ENCODE measurements at regions not wholly inside any gene's neighbourhood (a gene's known extent, or its start where the extent isn't known, plus 50 kb on each side); places are given as distances from the start of the nearest gene placed in this dataset.
"Not testable (repeated sequence)": the region's sequence is repeated elsewhere in the genome, so short reads cannot be mapped to it uniquely, and the experiment has no call there.

DNA sequence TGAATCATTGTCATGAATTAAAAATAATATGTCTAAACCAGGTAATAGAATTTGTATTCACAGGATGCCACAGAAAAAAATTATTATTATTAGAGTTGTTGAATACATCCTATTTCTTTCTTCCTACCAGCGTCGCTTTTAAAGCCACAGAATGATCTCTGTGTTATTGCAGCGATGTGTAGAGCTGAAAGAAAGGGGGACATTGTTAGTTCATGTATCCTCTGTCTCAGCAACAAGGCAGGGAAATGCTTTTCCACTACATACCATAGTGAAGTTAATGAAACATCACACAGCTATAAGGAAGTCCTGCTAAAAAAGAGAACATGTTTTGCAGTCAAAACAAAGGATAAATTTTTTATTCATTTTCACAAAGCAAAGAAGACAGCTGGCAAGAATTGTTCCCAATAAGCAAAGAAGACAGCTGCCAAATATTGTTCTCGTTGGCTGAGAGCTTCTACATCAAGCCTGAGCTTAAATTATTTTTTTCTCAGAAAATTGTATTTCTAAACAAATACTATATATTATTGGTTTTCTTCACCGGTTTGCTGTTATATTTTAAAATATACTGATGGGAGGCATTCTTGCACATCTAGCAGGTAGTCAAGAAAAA is 1234.4 kb downstream of the SUCLG1 start:
- in situ Hi-C loops (cut with MboI; ENCODE audit: low pct_unique_long_range_greater_than_20kb, low sequenced_read_pairs), result no loop called here
- DNase-seq, result no peak

DNA sequence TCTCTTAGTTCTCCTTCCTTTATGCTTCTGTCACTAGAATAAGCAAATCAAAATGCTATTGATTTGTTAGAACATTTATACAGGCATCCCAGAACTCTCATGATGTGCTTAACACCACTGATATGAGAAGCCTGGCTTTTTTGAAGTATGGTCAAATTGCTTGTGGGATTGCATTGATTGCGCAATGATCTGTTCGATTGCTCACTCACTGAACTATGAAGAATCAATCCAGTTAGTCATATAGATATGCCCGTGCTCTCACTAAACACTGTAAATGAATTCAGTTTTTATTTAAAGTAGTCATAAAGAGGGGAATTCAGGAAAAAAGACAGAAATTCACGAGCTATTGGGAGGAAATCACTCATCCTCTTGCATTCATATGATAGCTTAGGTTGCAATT is 1237.8 kb downstream of the SUCLG1 start:
- no peak for DNase-seq
- in situ Hi-C loops (cut with MboI; ENCODE audit: low pct_unique_long_range_greater_than_20kb, low sequenced_read_pairs), result no loop called here

DNA sequence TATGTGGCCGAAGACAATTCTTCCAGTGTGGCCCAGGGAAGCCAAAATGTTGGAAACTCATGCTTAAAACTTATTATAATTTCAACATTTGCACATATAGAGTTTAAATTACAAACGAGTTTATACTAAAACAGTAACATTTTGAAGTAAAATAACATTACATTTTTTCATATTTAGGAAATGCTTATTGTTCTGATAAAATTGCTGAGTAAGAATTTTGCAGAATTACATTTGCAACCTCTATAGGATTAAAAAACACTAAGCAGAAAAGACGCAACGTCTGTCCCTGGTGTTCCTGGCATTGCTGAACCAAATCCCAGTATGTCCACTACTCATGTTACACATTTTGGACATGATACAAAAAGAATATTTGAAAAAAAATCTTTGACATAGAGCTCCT is 1241.2 kb downstream of the SUCLG1 start:
- no peak for DNase-seq
- in situ Hi-C loops (cut with MboI; ENCODE audit: low pct_unique_long_range_greater_than_20kb, low sequenced_read_pairs), result no loop called here

DNA sequence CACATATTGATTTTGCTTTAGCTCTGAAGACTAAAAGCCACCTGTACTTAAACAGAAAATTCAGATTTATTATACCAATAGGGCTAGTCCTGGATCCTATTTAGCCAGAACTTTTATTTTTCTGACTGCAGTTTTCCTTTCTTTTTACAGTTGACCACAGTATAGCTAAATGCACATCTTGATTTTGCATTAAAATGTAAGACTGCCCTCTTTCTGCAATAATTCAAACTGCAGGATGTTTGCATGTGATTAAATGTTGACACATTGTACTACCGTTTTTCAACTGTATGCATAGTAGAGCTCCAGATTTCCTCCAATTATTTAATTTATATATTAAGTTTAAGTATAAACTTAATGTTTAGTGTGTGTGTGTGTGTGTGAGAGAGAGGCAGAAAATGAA is 1262.9 kb downstream of the SUCLG1 start:
- DNase-seq, result peak; percentile 9
- in situ Hi-C loops (cut with MboI; ENCODE audit: low pct_unique_long_range_greater_than_20kb, low sequenced_read_pairs), result no loop called here

DNA sequence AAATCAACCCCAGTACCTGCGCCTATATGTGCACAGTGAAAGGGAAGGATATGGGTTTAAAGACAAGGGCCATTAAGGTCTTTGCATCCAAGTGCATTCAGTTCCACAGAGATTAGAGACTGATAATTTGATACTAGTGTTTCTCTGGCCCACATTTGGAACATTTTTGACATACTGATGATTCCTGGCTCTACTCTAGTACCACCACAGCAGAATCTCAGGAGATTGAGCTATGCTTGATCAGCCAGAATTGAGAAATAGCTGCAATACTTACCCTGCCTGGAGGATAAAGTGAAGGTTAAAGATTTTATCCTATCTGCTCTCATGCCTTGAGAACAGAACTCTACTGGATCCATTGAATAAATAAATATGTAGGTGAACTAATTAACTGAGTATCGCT is 1267.8 kb downstream of the SUCLG1 start:
- DNase-seq, result no peak
- in situ Hi-C loops (cut with MboI; ENCODE audit: low pct_unique_long_range_greater_than_20kb, low sequenced_read_pairs), result no loop called here

DNA sequence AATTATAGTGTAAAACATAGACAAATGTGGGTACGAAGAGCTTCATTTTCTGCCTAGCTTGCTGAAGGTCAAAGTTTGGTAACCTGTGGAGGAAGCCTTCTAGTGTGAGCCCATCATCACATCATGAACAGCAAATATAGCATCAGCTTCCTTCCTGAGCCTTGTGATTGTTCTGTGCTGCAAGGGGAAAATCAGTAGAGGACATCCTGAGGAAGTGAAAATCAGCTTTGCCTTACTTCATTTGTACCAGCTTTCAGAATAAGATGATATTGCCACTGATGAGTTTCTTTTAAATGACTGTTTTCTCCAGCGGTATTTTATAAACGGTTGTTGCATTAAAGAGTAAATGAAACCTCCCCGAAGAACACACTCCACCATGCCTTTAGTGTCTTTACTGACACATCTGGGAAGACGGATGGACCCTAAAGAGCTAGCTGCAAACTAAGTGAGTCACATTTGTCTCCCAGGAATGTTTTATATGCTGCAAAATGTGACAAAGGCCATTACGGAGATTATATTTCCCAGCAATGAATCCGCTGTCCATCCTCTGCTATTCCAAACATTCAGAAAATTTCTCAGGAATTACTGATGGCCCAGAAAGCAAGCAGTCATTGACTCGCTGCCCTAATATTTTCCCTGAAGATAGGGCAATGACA is 1272.8 kb downstream of the SUCLG1 start:
- DNase-seq, result no peak
- in situ Hi-C loops (cut with MboI; ENCODE audit: low pct_unique_long_range_greater_than_20kb, low sequenced_read_pairs), result no loop called here

DNA sequence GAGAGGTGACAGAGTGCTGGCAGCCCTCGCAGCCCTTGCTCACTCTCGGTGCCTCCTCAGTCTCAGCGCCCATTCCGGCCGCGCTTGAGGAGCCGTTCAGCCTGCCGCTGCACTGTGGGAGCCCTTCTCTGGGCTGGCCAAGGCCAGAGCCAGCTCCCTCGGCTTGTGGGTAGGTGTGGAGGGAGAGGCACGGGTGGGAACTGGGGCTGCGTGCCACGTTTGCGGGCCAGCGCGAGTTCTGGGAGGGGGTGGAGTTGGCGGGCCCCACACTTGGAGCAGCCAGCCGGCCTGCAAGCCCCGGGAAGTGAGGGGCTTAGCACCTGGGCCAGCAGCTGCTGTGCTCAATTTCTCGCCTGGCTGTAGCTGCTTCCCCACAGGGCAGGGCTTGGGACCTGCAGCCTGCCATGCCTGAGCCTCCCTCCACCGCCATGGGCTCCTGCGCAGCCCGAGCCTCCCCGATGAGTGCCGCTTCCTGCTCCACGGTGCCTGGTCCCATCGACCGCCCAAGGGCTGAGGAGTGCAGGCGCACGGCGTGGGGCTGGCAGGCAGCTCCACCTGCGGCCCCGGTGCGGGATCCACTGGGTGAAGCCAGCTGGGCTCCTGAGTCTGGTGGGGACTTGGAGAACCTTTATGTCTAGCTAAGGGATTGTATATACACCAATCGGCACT is 1278.1 kb downstream of the SUCLG1 start:
- in situ Hi-C loops (cut with MboI; ENCODE audit: low pct_unique_long_range_greater_than_20kb, low sequenced_read_pairs); DNase-seq: not testable (repeated sequence)

DNA sequence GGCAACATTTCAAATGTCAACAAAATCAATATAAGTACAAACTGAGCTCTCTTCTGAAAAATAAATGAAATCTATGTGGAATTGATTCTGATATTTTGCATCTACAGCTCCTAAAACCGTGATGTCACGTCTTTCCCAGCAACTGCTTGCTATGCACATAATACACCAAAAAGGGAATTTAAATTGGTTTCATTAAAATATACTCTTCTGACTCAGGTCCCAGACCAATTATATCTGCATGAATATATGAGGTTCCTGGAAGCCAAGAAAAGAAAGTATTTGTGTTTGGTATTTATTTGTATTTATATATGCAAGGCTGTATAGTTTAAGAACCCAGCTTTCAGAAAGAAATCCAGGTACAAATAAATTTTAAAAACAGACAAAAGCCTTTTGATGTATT is 1282.5 kb downstream of the SUCLG1 start:
- in situ Hi-C loops (cut with MboI; ENCODE audit: low pct_unique_long_range_greater_than_20kb, low sequenced_read_pairs), result no loop called here
- DNase-seq, result no peak

DNA sequence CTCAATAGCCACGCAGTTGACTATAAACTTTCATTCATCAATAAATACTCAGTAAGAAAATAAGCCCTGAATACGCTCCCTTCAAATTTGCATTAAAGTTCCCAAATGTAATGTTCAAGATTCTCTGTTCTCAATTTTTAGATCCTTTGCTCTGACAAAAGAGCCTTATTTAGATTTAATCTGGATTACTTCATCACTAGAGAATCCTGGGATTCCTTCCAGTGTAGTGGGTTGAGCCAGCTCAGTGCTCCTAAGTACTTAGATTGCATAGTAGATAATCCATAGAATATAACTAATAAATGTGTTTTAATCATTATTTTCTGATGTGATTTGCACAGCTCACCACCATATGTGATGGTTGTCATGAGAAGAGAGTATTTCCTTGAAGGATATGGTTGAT is 1286.2 kb downstream of the SUCLG1 start:
- in situ Hi-C loops (cut with MboI; ENCODE audit: low pct_unique_long_range_greater_than_20kb, low sequenced_read_pairs), result no loop called here
- DNase-seq, result no peak

DNA sequence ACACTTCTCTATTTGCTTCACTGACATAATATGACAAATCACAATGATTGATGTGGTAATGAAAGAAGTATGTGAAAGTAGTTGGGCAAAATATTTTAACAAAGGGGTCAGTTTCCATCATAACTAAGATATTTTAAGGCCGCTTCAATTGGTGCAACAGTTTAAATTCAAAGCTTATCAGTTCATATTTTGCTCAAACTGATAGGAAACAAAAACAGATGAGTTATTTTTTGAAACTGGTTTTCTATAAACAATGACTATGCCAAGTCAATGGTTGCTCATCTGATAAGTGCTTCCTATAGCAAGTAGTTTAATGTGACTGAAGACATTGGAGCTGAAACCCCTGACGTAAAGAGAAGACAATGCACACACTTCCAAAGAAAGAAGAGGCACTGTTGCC is 1290.7 kb downstream of the SUCLG1 start:
- in situ Hi-C loops (cut with MboI; ENCODE audit: low pct_unique_long_range_greater_than_20kb, low sequenced_read_pairs), result no loop called here
- no peak for DNase-seq

DNA sequence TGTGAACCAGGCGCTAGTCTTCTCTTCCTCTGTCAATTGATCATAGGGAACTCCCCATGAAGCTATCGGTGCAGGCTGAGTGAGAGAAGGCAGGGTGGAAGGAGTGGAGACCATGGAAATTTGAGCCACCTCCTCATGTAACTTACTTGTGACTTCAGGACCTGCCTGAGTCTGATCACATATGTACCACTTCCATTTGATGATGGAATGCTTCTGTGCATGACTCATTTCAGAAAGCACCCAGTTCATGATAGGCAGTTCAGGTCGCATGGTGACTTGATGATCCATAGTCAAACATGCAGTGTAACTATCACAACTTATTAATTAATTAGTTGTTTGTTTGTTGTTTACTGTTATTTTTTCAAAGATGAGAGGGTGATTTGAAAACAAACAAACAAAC is 1296.7 kb downstream of the SUCLG1 start:
- in situ Hi-C loops (cut with MboI; ENCODE audit: low pct_unique_long_range_greater_than_20kb, low sequenced_read_pairs), result no loop called here
- DNase-seq, result no peak

DNA sequence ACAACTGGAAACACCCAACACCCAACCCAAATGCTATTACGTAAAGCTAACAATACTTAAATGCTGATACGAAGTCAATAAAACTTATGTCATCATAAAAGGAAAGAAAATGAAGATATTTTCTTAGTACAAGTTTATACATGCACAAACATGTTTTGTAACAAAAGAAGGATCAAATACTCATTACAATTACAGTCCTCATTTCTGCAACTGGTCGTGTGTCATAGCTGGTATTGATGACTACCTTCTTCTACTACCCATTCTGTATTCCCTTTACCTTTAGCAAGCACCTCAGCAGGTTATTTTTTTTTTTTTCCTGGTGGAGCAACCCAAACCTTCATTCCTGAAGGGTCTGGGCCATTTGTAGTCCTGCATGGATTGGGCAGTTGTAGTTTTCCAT is 1298.5 kb downstream of the SUCLG1 start:
- DNase-seq, result no peak
- in situ Hi-C loops (cut with MboI; ENCODE audit: low pct_unique_long_range_greater_than_20kb, low sequenced_read_pairs), result no loop called here

DNA sequence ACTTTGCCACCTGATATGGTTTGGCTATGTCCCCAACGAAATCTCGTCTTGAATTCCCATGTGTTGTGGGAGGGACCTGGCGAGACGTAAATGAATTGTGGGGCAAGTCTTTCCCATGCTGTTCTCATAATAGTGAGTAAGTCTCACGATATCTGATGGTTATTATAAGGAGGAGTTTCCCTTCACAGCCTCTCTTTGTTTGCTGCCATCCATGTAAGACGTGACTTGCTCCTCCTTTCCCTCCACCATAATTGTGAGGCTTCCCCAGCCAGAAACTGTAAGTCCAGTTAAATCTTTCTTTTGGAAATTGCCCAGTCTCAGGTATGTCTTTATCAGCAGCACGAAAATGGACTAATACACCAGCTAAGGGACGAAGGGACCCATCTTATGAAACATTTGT is 1303.3 kb downstream of the SUCLG1 start:
- in situ Hi-C loops (cut with MboI; ENCODE audit: low pct_unique_long_range_greater_than_20kb, low sequenced_read_pairs), result no loop called here
- no peak for DNase-seq

DNA sequence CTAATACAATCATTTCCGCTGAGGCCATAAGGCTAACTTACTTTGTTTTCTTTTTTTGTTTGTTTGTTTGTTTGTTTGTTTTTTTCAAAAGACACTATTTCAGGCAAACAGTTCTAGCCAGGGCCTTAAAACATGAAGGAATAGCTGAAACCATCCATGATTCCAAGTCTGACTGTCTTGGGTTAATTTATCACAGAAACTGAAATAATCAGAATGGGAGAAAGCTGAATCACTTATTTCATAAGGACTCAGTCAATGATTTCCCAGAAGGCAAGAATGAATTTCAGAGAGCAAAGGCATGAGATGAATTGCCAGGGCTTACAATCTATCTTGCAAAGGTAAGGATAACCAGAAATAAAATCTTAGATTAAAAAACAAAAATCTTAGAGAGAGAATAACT is 1315.1 kb downstream of the SUCLG1 start:
- in situ Hi-C loops (cut with MboI; ENCODE audit: low pct_unique_long_range_greater_than_20kb, low sequenced_read_pairs), result no loop called here
- no peak for DNase-seq

DNA sequence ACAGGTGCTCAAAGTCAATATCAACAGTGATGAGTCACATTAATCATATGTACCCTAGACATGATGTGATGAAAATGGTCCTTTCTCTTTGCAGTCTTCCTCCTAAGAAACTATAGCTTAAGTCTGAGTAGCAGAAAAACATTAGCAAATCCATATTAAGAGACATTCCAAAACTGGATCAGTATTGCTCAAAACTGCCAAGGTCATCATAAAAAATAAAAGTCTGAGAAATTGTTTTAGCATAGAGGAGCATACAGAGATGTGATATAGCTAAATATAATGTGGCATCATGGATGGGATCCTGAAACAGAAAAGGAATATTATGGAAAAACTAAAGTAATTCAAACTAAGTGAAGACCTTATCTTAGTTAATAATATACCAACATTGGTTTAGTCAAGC is 1316.1 kb downstream of the SUCLG1 start:
- in situ Hi-C loops (cut with MboI; ENCODE audit: low pct_unique_long_range_greater_than_20kb, low sequenced_read_pairs), result no loop called here
- DNase-seq, result no peak

DNA sequence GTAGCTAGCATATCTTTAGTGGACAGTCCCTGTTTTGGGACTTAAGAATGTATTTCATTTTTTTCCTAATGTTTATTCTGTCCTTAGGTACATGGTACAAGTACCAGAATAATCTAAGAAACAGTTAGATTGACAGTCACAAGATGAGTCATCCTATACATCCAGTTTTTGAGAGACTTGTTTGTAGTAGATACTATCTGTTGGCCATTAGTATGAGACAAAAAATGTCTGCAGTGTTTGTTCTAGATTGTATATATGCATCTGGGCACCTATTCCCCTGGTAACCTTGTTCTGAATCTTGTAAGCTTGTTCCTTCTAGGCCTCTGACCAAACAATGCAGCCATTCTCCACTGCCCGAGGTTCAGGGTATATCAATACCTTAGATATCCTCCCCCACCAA is 1343.5 kb downstream of the SUCLG1 start:
- in situ Hi-C loops (cut with MboI; ENCODE audit: low pct_unique_long_range_greater_than_20kb, low sequenced_read_pairs), result no loop called here
- DNase-seq, result no peak

DNA sequence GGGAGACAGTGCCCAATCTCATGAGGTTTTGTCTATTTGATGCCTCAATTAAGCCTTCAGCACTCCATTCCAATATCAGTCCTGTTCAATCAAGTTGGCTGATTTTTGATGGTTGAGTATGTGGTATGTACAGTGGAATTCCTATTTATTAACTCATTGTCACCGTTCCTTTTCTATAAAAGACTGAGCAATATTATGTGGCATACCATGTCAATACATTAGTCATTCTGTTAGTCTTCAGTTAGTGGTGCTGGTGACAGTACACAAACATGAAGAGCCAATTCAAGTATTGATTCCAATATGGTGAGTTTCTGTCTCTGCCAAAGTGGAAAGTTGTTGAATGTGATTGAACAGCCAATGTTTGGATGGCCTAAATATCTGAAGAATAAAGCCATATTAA is 1343.9 kb downstream of the SUCLG1 start:
- in situ Hi-C loops (cut with MboI; ENCODE audit: low pct_unique_long_range_greater_than_20kb, low sequenced_read_pairs), result no loop called here

DNA sequence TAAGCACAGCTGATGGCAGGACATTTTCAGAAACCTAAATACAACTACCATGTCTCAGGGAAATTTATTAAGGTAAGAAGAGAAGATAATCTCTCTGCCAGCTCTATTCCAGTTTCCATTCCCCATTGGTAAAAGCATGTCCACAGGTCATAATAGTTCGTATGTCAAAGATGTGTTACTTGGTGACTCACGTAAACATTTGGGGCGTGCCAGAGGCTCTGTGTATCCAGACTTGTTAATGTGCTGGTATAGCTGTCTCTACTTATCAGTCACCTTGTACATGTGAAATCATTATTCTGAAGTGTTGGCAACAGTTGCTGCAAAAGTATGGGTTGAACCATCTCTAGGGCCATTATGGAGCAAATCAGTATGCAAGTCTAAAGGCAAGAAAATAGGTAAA is 1345.1 kb downstream of the SUCLG1 start:
- in situ Hi-C loops (cut with MboI; ENCODE audit: low pct_unique_long_range_greater_than_20kb, low sequenced_read_pairs), result no loop called here
- no peak for DNase-seq

More for the DNA sequence above, 1343.9 kb downstream of the SUCLG1 start:
- DNase-seq, result no peak

DNA sequence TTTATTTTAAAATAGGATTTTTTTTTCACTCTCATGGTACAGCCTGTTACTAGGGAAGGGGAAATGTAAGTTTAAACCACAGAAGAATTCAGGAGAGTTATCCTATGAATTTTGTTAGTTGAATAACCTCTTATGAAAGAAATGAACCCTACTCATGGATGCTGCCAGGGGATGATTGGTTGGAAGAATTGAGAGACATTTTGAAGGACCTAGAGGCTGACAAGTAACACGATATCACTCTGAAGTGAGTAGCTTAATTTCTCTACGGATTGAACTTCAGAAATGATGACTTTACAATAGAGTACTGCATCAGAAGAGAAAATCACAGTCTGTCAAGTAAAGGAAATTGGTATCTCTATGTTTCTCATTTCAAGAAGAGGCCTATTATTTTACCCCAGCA is 1346.2 kb downstream of the SUCLG1 start:
- in situ Hi-C loops (cut with MboI; ENCODE audit: low pct_unique_long_range_greater_than_20kb, low sequenced_read_pairs), result no loop called here

DNA sequence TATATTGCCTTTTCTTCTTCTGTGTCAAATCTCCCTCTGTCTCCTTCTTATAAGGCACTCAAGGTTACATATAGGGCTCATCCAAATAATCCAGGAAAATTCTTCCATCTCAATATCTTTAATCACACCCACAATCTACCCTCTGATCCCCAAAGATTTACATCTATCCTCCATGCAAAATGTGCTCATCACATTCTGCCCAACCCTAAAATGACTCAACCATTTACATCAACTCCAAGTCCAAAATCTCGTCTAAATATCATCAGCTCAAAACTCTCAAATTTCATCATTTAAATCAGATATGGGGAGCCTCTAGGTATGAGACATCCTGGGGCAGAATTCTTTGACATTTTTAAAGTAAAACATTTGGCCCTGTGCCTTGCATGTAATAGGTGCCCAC is 1349.8 kb downstream of the SUCLG1 start:
- in situ Hi-C loops (cut with MboI; ENCODE audit: low pct_unique_long_range_greater_than_20kb, low sequenced_read_pairs), result no loop called here

More for the DNA sequence above, 1346.2 kb downstream of the SUCLG1 start:
- DNase-seq, result no peak

DNA sequence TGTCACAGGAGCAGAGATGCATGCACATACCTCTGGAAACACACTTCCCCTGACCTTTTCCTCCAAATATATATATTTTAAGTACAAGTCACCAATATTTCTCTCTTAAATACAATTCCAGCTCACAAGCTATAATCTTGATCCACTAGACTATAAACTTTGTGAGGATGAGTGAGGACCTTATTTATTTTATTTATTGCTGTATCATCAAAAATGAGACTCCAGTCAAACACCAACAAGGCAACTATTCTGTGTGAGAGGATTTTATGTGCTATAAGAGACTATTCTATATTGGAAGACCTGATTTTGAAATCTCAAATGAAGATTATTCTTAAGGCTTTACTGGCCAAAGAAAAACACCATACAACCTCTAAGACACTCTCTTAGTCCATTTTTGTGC is 1352.2 kb downstream of the SUCLG1 start:
- in situ Hi-C loops (cut with MboI; ENCODE audit: low pct_unique_long_range_greater_than_20kb, low sequenced_read_pairs), result no loop called here
- DNase-seq, result no peak

More for the DNA sequence above, 1349.8 kb downstream of the SUCLG1 start:
- no peak for DNase-seq
